Choroid plexus epithelial cell (primary cell): ENCODE measurements at regions not wholly inside any gene's neighbourhood (a gene's known extent, or its start where the extent isn't known, plus 50 kb on each side); places are given as distances from the start of the nearest gene placed in this dataset.

Experiments used
- DNase-seq: peaks from one replicate; pipeline ENCODE4 v3.0.0-alpha.2; 2010; ENCODE audit warnings: low read depth
- H3K4me3 ChIP-seq: 2 replicates; pipeline ENCODE4 v1.5.1; 2011; ENCODE audit warnings: low read depth, mild to moderate bottlenecking, control low read depth, low read length, moderate library complexity
- CTCF ChIP-seq: conservative IDR thresholded peaks from 2 replicates; pipeline ENCODE4 v1.5.1; 2011; ENCODE audit warnings: low read depth, mild to moderate bottlenecking, control low read depth, inconsistent platforms, low read length, moderate library complexity

- DNase-seq = no peak
- no peak for TF ChIP-seq CTCF
- H3K4me3 ChIP-seq = no peak overlapping the region
These were observed 535.5 kb upstream of the ID2 start for GRCh38 chr2:8146132-8147005.

GRCh38 chr2:8148260-8149006 lies 533.4 kb upstream of the ID2 start:
- peak; percentile 74 for DNase-seq
- no peak for TF ChIP-seq CTCF
- no peak overlapping the region for H3K4me3 ChIP-seq

GRCh38 chr2:8149007-8149405 lies 532.9 kb upstream of the ID2 start:
- no peak for DNase-seq
- no peak overlapping the region for H3K4me3 ChIP-seq
- no peak for TF ChIP-seq CTCF

GRCh38 chr2:8149985-8150539 lies 531.8 kb upstream of the ID2 start:
- H3K4me3 ChIP-seq = no peak overlapping the region
- no peak for TF ChIP-seq CTCF
- peak; percentile 82 for DNase-seq

GRCh38 chr2:8151888-8152287 lies 530.0 kb upstream of the ID2 start:
- no peak for TF ChIP-seq CTCF
- no peak for DNase-seq
- H3K4me3 ChIP-seq = no peak overlapping the region

GRCh38 chr2:8152392-8153257 lies 529.2 kb upstream of the ID2 start:
- TF ChIP-seq CTCF = no peak
- no peak for DNase-seq
- no peak overlapping the region for H3K4me3 ChIP-seq
